Stimulated activated CD4-positive, alpha-beta T cell treated with anti-CD3 and anti-CD28 coated beads, Interleukin-4, amount 100 ng/mL, for 4 hours (primary cell): ENCODE measurements at regions not wholly inside any gene's neighbourhood (a gene's known extent, or its start where the extent isn't known, plus 50 kb on each side); places are given as distances from the start of the nearest gene placed in this dataset.

Experiments
- DNase-seq, 2 experiments: peaks; one replicate each; pipeline ENCODE4 v3.0.0-alpha.2; 2020

DNA sequence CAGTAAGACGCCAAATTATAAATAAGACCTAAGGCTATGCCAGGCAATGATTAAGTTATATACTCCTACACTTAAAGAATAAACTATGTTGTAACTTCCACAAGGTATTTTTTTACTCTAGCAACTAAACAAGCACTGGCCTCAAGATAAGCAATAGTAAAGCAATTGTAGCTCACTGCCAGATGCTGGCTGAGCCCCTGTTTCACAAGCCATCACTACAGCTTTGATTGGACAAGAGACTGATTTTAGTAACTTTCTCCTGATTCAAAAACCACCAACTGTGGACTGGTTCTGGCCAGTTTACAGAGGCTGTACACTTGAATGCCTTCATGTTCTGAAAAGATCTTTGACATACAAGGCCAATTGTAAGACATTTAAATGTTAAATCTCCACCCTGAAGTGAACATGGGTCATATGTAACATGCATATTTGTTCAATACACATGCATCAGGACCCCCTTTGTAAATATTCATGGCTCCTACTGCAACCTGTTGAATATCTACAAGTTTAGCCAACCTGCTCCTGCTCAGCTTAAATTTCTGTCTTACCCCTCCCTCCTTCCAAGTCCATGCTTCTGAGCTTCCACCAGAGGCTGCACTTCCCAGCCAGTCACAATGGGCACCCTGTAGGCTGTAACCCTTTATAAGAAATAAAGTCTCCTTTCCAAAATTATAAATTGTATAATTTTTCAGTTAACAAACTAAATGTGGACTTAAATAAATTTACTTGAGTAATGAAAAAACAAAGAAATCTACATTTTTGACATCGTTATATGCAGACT, 423.6 kb downstream of the ANKRD50 start:
- DNase-seq = no peak

DNA sequence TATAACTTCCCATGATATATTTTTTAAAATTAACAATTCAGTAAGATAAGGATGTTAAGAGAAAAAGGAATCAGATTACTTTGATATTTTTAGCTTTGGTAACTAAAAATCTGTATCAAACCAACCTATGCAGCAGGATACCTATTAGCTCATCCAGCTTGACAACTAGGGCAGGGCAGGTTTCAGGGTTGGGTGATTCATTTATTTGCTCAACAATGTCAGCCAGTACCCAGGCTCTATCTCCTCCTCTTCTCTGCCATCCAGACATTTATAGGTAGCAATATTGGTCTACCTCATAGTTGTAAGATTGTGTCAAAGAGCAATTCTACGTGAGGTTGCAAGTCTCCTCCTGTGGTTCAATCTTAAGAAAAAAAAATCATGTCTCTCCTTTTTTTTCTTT, 421.9 kb downstream of the ANKRD50 start:
- DNase-seq = no peak

DNA sequence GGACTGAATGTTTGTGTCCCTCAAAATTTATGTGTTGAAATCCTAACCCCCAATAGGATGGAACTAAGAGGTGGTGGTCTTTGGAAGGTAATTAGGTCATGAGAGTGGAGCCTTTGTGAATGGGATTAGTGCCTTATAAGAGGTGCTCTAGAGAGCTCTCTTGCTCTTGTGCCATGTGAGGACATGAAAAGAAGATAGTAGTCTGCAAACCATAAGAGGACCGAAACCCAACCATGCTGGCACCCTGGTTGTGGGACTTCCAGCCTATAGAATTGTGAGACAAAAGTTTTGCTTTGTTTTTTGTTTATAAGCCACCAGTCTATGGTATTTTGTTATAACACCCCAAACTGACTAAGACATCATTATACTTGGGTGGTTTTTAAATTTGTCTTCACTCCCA, 417.1 kb downstream of the ANKRD50 start:
- no peak for DNase-seq

DNA sequence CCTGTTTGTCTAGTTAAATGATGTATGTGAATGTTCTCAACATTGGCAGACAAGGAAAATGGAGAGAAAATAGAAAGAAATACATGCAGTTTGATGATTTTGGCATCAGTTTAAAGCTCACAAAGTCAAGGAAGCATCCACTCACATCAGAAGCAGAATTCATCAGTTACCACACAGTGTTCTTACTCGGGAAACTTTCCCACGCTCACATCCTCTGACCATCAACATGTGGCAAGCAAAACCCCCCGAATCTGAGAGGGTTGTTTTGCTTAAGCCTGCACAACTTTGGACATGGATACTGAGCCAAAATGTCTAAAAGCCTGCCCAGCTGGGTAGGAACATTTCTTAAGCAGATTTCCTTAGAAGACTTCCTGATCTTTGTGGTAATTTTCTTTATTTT, 407.6 kb downstream of the ANKRD50 start:
- no peak for DNase-seq

DNA sequence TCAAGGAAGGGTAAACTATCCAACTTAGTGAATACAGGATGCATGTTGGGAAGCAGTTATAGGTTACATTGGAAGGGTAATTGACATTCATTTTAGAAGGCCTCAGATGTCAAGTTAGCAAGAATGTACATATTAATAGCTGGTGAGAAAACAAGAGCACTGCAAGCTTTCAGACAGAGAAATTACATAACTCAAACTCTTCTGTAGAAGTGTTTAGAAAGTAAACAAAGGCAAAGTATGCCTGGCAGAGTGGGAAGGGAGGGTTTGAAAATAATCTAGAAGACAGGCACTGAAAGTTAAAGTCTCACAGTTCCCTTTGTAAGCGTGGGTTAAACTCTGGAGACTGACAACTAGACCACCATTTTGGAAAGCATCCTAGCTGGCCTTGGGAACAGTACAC, 406.2 kb downstream of the ANKRD50 start:
- DNase-seq = no peak

DNA sequence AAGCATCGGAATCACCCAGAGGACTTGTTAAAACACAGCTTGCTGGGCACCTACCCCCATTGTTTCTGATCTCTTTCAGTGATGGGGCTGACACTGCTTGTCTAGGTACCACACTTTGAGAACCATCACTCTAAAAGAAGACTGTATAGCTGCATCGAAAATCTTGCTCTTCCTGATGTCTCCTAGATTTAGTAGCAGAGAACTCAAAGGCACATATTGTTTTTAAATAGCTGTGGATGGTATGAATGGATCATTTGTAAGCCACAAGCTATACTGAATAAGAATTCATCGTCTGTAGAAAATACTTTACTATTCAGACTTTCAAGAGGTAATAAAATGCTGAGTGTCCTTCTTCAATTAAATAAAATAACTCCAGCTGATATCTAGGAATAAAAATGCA, 405.4 kb downstream of the ANKRD50 start:
- no peak for DNase-seq

DNA sequence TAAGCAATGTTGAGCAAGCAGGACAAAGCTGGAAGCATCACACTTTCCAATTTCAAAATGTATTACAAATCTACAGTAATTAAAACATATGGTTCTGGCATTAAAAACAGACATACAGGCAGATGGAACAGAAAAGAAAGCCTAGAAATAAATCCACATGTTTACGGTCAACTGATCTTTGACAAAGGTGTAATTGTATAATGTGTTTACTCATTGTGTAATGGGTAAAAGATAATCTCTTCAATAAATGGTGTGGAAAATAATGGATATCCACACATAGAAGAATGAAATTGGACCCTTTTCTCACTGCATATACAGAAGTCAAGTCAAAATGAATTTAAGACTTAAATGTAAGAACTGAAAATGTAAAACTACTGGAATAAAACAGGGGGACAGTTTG, 394.2 kb downstream of the ANKRD50 start:
- DNase-seq = no peak

DNA sequence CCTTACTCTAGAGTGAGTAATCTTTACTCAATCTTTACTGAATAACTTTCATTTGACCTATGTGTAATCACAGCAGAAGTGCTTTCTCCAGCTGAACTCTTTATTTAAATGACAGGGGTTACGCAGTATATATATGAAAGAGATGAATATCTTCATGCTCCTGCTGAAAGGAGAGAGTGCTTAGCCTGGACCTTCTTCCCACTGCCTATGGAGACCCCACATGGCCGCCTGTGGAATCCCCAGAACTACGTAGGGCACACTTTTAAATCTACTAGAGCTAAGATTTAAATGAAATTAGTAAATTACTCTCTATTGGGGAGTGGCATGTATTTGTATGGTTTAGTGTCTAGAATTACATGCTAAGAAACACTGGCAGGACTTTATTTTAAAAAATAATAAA, 391.2 kb downstream of the ANKRD50 start:
- DNase-seq = no peak

DNA sequence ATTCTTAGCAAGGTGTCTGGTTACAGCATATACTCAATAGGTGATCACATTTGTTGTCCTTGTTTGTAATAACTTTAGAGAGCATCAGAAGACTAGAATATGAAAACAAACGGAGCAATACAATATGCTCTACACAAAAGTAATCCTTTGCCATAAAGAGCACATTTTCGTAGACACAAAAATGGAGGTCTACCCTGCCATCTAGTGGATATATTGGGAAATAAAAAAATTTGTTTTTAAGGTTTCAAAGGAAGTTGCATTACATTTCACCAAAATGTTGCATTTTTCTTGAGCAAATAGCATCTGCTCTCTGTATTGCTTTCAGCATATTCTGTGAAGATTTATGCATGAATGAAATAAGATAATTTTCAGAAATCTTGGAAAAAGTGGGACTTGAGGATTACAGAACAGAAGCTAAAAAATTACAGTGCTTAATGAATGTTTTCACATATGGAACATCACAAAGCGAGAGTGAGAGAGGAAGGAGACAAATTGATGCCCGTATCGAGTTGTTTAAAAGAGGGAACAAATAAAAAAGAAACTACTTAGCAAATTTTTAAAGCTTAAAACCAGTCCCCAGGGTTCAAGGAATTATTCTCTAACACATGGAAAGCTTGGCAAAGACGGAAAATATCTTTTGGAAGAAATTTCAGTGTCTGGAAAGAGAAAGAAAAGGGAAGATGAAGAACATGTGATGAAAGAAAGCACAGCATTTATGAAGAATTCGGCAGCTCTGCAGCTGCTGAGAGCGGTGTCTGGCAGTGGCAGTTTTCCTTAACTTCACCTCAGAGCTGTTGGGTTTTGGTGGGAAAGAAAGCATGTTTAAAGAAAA, 390.1 kb downstream of the ANKRD50 start:
- no peak for DNase-seq

DNA sequence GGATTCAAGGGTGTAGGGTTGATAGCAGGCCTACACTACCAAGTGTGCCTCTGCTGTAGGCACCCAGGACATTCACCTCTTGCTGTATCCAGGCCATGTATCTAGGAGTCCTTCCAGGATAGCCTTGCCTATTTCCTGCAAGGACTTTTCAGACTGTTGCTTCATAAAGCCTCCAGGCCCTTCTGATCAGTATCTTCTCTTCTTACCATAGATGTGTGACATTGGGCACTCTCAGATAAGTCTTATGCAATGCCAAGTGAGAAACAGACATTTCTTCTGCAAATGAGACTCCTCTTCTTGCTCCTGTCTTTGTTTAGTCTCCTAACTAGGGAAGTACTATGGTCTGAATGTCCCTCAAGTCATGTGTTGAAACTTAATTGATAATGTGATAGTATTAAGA, 386.8 kb downstream of the ANKRD50 start:
- DNase-seq = no peak

DNA sequence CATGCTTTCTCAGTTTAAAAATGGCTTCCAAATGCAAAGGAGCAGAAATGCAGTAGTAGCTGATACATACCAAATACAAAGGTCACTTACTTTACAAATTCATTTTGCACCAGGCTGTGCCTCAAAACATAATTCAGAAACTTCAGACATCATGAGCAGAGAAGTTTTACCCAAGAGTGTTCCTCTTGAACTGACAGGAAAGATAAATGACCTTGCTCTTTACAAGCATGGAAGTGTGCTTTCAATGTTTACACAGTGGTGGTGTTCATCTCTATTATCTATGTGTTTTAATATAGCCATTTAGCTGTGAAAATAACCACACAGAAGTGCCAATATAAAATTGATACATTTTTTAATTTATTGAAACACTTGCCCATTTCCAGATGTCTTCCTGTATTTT, 383.4 kb downstream of the ANKRD50 start:
- DNase-seq = no peak

DNA sequence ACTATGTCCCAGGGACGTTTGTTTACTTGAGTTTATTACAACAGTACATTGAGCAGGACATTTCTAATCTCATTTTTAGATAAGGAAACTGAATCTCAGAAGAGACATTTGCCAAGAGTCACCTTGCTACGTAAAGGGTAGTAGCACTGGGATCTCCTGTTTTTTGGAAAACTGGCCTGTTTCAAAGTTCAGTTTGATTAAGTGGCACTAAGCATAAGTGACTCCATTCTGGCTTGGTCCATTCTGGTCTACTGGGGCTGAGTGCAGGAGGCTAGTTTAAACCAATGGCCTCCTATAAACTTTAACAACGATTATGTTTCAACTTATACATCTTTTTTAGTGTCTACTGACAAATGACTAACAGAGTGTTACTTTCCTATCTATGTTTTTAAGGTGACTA, 382.5 kb downstream of the ANKRD50 start:
- no peak for DNase-seq

DNA sequence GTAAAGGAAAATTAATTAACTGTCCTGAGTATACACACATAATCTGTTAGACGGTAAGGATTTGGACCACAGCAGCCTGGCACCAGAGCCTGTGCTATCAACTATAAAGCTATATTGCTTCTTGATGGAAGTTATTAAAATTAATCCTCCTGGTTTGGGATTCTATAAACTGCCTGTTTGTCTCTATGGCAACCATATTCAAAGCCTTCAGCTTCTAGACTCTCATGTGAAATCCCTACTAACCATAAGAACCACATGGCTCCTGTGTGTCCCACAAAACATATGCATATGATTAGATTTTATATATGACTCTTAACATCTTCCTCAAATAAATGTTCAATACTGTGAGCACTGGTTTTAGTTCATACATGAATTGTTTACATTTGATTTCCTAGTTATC, 380.8 kb downstream of the ANKRD50 start:
- DNase-seq = no peak

DNA sequence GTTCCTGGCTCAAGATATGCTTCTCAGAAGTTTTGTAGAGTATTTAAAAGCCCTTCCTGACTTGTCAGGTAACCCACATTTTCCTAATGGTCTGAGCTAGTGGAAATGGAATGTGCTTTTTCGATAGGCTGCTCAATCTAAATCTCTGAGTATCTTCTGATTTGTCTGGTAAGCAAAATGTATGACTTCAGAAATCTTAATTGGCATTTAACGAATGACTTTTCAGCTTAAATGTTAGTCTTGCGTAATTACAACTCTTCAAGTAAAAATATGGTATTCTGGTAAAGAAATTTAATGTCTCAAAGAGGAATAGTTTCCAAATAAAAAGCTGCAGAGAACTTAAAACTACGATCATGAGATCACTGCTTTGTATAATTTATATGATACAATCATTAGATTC, 379.1 kb downstream of the ANKRD50 start:
- no peak for DNase-seq

DNA sequence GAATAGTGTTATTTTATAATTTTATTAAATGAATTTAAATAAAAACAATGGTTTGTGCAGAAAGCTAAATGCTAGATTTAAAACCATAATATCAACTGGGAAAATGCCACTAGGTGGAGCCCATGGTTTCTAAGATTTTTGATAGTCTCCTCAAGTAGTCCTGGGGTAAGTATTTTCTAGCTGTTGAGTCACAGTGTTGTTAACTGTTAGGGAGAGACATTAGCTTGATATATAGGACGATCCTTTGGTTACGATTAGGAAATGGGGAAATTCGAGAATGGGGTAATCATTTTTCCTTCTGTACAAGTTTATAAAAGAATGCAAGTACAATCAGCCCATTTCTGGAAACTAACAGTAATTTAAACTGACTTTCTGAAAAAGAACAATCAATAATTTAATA, 378.4 kb downstream of the ANKRD50 start:
- DNase-seq = no peak

DNA sequence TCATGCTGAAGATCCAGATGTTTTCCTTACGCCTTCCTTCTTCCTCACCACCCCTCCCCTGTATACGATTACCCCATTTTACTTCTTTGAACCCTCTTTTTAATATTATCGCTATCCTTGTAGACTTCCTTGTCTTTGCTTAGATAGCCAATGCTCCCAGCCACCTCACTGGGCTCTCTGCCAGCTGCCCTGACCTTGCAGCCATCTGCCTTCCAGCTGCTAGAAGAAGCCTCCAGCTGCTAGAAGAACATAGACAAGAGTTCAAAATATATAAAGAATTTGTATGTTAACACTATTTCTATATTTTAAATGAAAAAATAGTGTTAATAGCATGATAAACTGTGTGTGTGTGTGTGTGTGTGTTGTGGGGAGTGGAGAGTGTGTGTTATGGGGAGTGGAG, 374.7 kb downstream of the ANKRD50 start:
- DNase-seq = no peak

DNA sequence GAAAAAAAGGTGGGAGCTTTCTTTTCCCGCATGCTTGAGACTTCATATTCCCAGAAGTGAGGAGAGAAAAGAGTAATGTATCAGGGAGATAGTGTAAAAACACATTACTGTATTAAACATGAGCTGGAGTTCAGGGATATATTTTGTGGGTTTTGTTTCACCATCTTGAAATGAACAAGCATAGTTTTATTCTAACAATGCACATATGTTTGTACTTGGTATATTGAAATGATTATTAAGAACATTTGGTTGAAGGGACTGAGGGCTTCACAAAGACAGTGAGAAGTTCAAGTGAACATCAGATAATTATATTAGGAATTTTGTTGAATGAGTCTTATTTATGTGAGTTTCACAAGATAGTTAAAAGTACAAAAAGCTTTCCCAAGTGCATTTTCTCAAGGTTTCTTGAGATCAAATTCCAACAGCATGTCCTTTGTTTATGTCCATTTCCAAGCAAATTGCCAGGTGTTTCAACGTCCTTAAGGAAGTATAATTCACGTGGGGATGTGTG, 368.8 kb downstream of the ANKRD50 start:
- DNase-seq = no peak

DNA sequence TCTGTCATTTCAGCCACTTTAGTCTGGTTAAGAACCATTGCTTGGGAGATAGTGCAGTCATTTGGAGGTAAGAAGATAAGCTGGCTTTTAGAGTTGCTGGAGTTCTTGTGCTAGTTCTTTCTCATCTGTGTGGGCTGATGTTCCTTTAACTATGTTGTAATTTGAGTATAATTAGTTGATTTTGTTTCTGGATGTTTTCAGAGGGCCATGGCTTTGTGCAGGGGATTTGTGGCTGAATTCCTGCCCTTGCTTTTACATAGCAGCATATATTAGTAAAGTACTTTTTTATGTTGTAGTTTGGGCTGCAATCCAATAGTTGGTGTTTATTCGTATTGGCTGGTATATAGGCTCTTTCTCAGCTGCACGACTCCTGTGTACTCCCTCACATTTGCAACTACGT, 339.6 kb downstream of the ANKRD50 start:
- DNase-seq = no peak

DNA sequence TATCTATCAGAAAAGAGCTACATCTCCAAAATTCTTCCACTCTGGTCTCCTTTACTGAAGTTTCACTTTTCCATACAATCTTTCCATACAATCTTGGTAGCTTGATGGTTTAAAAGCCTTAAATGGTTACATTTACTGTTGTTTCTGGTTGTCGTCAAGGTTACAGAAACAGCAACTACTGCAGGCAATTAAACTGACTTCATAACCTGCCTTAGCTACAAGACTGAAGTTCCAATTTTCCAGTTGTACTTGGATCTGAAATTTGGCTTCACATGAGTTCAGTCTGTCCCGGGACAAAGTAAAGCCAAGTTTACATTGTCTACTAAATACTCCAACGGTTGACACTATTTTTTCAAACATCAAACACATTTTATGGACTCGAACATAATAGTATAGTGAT, 326.4 kb downstream of the ANKRD50 start:
- no peak for DNase-seq

DNA sequence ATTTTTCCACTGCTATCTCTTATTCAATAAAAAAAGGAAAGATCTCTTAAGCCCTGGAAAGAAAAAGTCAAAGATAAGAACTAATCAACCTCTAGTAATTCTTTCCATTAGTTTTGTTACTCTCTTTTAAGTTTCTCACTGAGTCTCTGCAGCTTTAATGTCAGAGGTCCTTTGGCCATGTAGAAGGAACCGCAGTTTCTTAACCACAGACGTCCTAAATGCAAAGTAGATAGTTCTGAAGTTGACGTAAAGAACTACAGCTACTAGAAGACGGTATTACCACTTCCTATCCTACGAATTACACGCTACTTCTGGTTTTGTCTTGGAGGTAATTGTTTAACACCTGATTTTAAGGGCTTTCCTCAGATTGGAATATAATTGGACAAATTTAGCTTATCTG, 325.9 kb downstream of the ANKRD50 start:
- no peak for DNase-seq

DNA sequence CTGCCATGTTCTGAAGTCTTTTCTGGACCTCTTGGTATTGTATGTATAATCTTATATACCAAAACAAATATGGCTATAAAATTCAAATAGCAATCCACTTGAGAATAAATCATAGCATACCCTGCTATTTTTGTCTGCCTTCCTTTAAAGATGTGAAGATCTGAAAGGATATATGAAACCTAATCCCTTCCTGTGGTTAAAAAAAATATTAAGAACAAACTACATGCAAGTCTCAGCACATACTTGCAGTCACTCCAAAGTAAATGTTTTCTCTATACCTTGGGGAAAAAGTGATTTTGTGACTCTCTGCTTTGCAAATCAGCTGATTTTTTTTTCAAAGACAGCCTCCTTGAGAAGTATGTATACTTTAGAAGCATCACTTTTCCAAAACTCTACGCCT, 322.9 kb downstream of the ANKRD50 start:
- no peak for DNase-seq

DNA sequence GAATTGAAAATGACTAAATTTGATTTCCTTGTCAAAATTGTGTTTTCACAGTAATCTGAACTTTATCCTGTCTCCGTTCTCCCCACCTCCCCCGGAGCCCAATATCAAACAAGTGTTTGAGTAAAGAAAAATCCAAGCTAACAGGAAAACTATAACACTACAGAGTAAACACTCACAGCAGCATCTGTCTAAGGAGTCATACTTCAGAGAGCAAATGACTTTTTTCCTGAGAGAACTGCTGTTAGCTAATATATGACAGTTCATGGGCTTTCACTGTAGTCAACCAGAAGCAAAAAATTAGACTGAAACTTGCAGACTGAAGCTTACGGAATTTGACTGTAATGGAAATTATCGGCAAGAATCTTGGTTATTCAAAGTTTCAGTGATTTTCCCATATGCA, 321.7 kb downstream of the ANKRD50 start:
- DNase-seq = no peak

DNA sequence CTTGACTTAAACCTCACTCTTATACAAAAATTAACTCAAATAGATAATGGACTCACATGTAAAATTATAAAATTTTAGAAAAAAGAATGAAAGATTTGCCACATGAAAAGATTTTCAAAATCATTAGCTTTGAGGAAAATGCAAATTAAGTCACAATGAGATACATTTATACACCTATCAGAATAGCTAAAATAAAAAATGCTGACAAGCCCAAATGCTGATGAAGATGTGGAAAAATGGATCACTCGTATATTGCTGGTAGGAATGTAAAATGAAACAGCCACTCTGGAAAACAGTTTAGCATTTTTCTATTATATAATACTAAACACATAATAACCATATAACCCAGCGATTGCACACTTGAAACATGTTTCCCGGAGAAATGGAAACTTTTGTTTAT, 316.2 kb downstream of the ANKRD50 start:
- DNase-seq = no peak

DNA sequence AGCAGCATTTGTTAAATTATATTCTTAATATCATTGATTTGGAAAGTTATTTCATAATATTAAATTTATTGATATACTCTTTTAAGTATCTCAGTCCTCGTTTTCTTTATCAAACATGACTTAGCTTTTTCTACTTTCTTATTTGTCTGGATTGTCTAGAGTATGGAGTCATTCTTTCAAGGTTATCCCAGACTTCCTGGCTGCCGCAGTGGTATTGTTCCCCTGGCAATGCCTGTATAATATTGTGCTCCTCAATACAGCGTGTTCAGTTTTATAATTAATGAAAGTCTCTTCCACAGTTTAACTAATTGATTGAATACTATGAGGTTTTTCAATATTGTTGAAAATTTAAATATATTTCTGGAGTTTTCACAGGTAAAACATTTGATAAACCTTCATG, 310.9 kb downstream of the ANKRD50 start:
- DNase-seq = no peak
